ENCODE measurements at regions not wholly inside any gene's neighbourhood (a gene's known extent, or its start where the extent isn't known, plus 50 kb on each side); places are given as distances from the start of the nearest gene placed in this dataset.
"Not testable (repeated sequence)": the region's sequence is repeated elsewhere in the genome, so short reads cannot be mapped to it uniquely, and the experiment has no call there.

DNA sequence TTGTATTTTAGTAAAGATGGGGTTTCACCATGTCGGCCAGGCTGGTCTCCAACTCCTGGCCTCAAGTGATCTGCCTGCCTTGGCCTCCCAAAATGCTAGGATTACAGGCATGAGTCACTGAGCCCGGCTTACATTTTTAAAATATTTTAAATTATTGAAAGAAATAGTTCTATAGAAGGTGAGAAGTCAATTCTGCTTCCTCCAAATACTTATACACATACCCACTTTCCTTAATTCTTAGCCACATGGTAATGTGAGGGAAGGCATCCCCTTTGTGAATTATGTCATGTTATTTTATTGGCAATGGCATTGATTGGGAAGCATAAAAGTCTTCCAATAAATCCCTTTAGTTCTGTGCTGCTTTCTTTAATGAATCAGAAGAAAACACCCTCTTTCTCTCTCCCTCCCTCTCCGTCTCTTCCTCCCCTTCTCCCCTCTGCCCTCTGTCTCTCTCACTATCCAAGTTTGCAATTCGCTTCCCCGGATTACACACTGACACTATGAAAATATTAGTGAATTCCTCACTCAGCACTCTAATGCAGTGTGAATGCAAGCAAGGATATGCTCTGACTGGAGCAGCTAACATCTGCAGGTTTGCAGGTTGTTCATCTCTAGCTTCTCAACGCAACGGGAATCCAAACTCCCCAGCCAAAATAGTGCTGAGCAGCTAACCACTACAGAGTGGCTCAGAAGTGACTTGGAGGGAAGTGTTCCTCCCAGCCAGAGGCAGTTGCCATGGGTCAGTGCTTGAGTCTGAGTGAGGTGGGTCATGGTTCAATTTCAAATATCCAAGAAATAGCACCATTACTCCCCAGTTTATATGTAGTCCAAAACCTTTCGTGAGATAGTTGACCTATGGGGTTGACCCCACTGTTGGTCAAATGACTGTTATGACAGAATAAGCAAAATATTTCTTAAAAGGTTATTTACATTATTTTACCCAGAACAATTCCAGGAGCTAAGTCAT is 77.8 kb upstream of the CD55 start:
- DNase-seq = no peak

DNA sequence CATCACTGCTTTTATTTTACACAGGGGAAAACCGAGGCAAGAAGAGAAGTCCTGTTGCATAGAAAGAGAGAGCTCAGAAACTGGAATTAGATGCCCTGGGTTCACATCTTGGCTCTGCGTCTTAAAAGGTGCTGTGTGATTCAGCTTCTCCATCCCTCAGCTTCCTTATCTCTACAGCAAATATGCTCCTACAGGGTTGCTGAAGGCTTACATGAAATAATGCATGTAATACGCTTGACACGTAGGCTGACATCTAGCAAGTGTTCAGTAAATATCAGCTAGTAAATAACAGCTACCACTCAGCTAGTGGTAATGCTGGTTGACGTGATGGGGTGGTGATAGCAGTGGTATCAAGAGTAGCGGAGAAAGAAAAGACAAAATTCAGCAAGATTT is 77.1 kb upstream of the CD55 start:
- no peak for DNase-seq

DNA sequence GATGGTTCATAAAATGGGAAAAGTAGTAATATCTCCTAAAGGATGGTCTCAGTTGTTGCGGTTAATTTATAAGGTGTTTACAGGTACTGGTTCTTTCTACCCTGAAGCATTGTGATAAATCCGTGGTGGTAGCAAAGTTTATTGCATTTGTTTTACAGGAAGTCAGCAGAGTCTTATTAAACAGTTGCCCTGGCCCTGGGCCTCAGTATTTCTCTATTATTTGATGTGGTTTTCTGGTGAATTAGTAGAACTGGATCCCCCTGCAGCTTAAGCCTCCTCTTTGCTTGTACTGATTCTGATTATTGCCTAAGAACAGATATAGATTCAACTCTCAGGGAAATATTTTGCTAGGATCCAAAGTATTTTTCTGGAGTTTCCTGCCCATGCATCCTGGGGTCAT is 76.4 kb upstream of the CD55 start:
- DNase-seq = no peak

DNA sequence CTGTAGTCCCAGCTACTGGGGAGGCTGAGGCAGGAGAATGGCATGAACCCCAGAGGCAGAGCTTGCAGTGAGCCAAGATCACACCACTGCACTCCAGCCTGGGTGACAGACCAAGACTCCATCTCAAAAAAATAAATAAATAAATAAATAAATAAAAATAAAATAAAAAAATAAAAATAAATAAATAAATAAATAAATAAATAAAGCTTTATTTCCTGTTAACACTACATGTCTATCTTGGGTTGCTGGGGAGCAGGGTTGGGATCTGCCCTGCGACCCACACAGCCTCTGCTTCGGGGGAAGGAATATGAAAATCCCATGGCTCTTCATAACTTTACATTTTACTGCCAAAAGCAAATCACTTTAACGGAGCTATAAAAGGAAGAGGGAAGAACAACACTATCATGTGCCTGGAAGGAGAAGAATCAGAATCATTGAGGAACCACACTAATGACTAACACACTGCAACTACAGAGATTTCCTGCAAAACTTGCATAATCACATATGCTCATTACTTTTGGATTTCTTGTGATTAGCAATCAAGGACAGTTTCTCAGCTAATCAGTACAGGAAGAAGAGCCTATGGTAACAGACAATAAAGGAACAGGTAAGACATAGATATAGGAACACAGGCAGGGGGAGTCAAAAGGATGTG is 72.8 kb upstream of the CD55 start:
- no peak for DNase-seq

DNA sequence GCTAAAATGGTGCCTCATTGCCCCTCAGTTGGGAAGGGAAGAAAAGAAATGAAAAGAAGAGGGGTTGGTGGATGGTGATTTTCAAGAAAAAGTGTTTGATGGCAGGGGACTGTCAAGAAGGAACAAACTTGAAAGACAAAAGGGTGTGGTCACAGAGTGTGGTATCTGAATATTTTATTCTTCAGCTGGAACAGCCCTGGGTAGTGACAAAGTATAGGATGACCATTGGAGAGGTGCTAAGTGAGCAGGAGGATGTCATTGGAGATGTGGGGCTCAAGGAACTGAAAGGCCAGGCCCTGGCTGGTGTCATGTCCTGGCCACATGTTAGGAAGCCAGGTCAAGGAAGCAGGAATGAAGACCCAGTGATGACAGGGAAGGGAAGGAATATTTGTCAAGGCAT is 71.0 kb upstream of the CD55 start:
- DNase-seq = no peak

DNA sequence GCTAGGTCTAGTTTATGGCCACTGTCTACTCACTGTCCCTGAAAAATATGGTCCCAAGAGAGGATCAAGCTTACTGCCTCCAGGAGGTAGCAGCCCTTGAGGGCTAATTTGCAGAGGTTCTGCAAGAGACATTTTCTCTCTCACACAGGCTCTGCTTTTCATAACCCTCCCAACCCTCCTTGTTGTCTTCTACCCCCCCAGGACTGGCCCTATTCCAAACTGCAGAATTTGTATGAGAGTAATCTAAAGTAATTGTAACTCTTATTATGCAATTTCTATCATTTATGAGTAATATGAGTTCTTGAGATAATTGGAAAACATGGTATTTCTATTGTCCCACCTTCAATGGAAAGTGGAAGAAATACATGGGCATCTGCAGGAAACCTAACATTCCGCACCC is 70.4 kb upstream of the CD55 start:
- no peak for DNase-seq

DNA sequence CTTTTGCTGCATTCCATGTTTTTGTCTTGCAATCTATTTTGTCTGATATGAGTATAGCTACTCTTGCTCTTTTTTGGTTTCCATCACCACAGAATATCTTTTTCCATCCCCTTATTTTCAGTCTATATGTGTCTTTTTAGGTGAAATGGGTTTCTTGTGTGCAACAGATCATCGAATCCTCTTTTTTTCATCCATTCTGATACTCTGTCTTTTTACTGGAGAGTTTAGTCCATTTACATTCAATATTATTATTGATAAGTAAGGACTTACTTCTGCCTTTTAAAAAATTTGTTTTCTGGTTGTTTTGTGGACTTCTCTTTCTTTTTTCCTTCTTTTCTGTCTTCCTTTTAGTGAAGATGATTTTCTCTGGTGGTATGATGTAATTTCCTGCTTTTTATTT is 64.6 kb upstream of the CD55 start:
- no peak for DNase-seq

DNA sequence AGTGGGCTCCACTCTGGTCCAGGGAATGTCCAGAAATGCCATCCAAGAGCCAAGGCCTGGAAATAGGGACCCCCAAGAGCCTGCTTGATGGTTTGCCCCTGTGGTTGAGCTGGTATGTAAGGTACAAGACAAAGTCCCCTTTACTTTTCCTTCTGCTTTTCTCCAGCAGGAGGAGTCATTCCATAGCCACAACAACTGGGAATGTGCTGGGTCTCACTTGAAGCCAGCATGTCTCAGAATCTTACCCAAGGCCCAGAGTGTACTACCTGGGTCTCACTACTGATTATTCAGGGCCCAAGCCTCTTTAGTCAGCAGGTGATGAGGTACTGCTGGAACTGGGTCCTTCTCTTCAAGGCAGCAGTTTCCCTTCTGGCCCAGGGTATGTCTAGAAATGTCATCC is 62.1 kb upstream of the CD55 start:
- DNase-seq = peak; percentile 59

DNA sequence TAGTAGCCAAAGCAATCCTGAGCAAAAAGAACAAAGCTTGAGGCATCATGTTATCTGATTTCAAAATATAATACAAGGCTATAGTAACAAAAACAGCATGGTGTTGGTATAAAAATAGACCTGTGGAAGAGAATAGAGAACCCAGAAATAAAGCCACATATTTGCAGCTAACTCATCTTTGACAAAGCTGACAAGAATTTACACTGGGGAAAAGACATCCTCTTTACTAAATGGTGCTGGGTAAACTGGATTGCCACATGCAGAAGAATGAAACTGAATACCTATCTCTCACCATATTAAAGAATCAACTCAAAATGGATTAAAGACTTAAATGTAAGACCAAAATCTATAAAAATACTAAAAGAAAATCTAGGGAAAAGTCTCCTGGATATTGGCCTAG is 59.5 kb upstream of the CD55 start:
- no peak for DNase-seq

DNA sequence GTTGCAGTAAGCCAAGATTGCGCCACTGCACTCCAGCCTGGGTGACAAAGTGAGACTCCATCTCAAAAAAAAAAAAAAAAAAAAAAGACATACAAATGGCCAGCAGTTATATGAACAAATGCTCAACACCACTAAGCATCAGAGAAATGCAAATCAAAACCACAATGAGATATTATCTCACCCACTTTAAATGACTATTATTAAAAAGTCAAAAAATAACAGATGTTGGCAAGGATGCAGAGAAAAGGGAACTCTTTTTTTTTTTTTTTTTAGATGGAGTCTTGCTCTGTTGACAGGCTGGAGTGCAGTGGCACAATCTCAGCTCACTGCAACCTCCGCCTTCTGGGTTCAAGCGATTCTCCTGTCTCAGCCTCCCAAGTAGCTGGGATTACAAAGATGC is 58.6 kb upstream of the CD55 start:
- not testable (repeated sequence) for DNase-seq

DNA sequence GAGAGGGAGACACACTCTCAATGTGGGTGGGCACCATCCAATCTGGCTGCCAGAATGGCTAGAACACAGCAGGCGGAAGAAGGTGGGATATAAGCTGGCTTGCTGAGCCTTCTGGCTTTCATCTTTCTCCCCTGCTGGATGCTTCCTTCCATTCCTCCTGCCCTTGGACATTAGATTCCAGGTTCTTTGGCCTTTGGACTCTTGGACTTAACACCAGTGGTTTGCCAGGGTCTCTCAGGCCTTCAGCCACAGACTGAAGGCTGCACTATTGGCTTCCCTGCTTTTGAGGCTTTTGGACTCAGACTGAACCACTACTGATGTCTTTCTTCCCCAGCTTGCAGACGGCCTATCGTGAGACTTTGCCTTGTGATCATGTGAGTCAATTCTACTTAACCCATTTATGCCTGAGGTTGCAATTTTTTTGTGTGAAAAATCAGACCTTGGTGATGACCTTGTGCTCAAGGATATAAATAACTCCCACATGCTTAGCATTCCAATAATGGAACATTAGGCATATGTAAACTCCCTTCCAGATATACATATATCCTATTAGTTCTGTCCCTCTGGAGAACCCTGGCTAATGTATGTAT is 56.7 kb upstream of the CD55 start:
- DNase-seq = no peak

DNA sequence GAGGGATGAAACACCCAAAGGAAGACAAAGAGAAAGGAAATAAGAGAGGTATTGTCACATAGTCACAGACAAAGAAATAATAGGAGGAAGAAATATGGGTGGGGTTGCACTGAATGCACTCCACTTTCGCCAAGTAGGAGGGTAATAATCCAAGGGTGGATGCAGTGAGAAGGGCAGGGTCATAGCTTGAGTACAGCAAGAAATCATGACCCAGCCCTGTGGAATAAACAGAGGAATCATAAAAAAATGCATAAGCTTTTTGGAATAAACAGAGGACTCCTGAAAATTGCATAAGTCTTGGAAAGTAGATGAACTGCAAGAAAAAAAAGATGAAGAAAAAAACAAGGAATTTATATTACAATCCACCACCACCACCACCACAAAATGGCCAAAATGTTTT is 53.1 kb upstream of the CD55 start:
- DNase-seq = no peak

DNA sequence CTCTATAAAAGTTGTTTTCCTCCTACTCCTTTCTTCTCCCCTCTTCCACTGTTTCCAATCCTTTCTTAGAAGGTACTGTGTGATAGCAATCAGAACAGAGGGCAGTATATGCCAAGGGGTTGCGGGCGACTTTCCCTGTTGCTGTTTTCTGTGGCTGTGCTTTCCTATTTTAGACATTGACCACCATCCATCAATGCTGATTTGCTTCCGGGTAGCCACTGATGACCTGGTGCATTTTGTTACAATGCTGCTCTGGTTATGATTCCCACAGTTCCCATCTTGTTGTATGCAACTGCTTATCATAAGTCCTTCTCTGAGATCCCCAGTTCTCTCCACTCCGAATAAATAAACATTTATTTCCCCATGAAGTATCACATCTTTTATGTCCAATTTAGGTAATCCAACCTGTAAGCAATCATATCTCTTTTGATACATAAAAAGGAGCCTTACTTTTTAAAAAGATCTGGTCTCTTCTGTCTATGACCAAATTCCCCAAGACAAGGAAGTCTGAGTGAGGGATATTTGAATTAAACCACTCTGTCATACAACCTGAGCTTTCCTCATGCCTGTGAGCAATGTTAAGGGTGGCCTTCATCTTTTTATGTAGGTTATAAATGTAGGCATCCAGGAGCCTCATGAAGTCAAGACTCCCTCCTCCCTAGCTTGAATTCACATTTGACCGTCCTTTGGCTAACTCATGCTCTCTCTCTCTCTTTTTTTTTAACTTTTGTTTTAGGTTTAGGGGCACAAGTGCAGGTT is 52.5 kb upstream of the CD55 start:
- no peak for DNase-seq

Measured in DMS53 (cell line).